ENCODE measurements at regions not wholly inside any gene's neighbourhood (a gene's known extent, or its start where the extent isn't known, plus 50 kb on each side); places are given as distances from the start of the nearest gene placed in this dataset.

DNA sequence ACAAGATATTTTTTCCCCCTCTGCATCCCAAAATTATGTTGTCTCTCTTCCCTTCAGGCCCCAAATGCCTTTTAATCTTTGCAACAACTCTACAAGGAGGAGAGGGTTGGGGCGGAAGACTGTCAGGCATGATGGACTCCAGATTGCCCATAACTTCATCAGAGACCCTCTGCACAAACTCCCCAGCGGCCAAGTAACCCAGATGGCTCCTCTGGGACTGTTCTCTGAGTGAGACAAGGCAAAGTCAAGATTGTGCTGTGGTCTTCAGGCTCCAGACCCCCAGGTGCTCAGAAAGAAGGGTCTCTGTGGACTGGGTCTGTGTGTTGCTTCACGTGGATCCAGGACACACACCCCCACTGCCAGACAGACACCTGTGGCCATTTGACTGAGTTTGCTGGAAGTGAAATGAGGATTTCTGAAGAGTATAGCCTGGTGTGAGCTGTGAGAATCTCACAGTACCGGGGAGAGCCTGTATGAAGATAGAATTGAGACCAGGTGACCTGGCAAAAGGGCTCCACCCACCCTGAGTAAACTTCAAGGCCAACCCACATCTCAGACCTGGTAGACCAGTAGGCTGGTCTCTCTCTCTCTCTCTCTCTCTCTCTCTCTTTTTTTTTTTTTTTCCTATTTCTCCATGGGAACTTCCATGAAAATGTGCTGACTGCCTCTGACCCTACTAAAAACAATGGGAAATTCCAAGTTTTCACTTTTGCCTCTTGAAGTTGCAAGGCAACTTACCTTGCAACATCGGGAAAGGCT, 354.1 kb downstream of the SOX9 start:
- Histone ChIP-seq H3K27me3 (replicated peaks; ENCODE audit: insufficient read depth, low read depth, low read length, poor library complexity) (no peaks in the 10 kb centered on the region), H3K36me3 (ENCODE audit: insufficient read depth, low read length, poor library complexity, severe bottlenecking) (no peaks in the 10 kb centered on the region), H3K27ac (ENCODE audit: low read depth, low read length, poor library complexity, severe bottlenecking) (no peak overlapping the region), H3K9me3 (ENCODE audit: low read depth, low read length, poor library complexity, severe bottlenecking) (no peaks in the 10 kb centered on the region), H3K4me1 (ENCODE audit: insufficient read depth, low read length, poor library complexity, severe bottlenecking) (no peaks in the 10 kb centered on the region), H3K4me3 (ENCODE audit: low read depth, low read length, poor library complexity, severe bottlenecking) (no peak overlapping the region)
- ChIA-PET CTCF (no interaction called here), POLR2A (ENCODE audit: low non-redundant PET) (no interaction called here)
- DNase-seq (ENCODE audit: low spot score), result no peak
- no peak for TF ChIP-seq EZH2 (IDR thresholded peaks at IDR 0.05; ENCODE audit: borderline replicate concordance, low read depth, low read length, poor library complexity, severe bottlenecking)
- TF ChIP-seq, protein P1, sequence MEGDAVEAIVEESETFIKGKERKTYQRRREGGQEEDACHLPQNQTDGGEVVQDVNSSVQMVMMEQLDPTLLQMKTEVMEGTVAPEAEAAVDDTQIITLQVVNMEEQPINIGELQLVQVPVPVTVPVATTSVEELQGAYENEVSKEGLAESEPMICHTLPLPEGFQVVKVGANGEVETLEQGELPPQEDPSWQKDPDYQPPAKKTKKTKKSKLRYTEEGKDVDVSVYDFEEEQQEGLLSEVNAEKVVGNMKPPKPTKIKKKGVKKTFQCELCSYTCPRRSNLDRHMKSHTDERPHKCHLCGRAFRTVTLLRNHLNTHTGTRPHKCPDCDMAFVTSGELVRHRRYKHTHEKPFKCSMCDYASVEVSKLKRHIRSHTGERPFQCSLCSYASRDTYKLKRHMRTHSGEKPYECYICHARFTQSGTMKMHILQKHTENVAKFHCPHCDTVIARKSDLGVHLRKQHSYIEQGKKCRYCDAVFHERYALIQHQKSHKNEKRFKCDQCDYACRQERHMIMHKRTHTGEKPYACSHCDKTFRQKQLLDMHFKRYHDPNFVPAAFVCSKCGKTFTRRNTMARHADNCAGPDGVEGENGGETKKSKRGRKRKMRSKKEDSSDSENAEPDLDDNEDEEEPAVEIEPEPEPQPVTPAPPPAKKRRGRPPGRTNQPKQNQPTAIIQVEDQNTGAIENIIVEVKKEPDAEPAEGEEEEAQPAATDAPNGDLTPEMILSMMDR (conservative IDR thresholded peaks at IDR 0.05; ENCODE audit: low read depth, low read length), result no peak
- intact Hi-C loops (cut with micrococcal nuclease; ENCODE audit: unreplicated experiment), result no loop called here
- no TSS peak for BruUV-seq (replicated peaks)

DNA sequence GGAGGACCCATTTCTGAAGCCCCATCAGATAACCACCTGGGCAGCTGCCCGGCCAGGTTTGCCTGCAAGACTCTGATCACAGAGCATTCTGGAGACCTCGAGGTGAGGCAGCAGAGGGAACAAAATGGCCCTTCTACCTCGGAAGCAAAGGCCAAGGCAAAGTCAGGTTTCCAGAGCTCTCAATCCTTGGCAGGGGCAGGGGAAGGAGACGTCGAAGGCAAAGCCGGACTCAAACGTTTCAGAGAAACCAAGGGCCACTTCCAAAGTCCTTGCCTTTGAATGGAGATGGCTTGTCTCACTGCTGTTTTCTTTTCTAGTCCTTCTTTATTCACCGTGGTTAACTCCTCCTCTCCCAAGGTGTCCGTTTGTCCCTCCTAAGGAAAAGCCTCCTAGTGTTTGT, 355.3 kb downstream of the SOX9 start:
- CTCF ChIA-PET, result no interaction called here
- Histone ChIP-seq H3K27me3 (replicated peaks; ENCODE audit: insufficient read depth, low read depth, low read length, poor library complexity) (no peaks in the 10 kb centered on the region), H3K4me3 (ENCODE audit: low read depth, low read length, poor library complexity, severe bottlenecking) (no peak overlapping the region), H3K4me1 (ENCODE audit: insufficient read depth, low read length, poor library complexity, severe bottlenecking) (no peaks in the 10 kb centered on the region), H3K9me3 (ENCODE audit: low read depth, low read length, poor library complexity, severe bottlenecking) (no peaks in the 10 kb centered on the region), H3K27ac (ENCODE audit: low read depth, low read length, poor library complexity, severe bottlenecking) (no peak overlapping the region), H3K36me3 (ENCODE audit: insufficient read depth, low read length, poor library complexity, severe bottlenecking) (no peaks in the 10 kb centered on the region)
- no peak for TF ChIP-seq EZH2 (IDR thresholded peaks at IDR 0.05; ENCODE audit: borderline replicate concordance, low read depth, low read length, poor library complexity, severe bottlenecking)
- TF ChIP-seq, protein P1 (conservative IDR thresholded peaks at IDR 0.05; ENCODE audit: low read depth, low read length), result no peak
- POLR2A ChIA-PET (ENCODE audit: low non-redundant PET), result no interaction called here
- intact Hi-C loops (cut with micrococcal nuclease; ENCODE audit: unreplicated experiment), result no loop called here
- BruUV-seq (replicated peaks), result no TSS peak
- DNase-seq (ENCODE audit: low spot score), result no peak

DNA sequence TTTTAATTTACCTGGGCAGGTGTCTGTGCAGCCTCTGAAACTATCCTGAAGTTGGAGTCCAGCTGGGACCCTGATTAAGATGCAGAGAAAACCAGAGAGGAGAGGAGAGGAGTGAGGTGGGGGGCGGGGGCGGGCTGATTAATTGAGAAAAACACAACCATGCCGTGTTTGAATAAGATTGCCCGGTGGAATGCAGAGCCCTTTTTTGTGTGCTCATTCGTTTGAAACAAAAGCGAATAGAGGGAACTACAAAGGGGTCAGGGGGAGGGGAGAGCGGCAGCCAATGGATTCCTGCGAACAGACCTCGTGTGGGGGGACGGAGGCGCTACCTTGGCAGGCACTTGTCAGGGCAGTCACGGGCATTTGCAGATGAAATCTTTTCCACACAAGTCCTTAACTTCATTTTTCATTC, 355.8 kb downstream of the SOX9 start:
- DNase-seq (ENCODE audit: low spot score), result no peak
- Histone ChIP-seq H3K27ac (ENCODE audit: low read depth, low read length, poor library complexity, severe bottlenecking) (no peak overlapping the region), H3K4me3 (ENCODE audit: low read depth, low read length, poor library complexity, severe bottlenecking) (no peak overlapping the region), H3K4me1 (ENCODE audit: insufficient read depth, low read length, poor library complexity, severe bottlenecking) (no peaks in the 10 kb centered on the region), H3K9me3 (ENCODE audit: low read depth, low read length, poor library complexity, severe bottlenecking) (no peaks in the 10 kb centered on the region), H3K27me3 (replicated peaks; ENCODE audit: insufficient read depth, low read depth, low read length, poor library complexity) (no peaks in the 10 kb centered on the region), H3K36me3 (ENCODE audit: insufficient read depth, low read length, poor library complexity, severe bottlenecking) (no peaks in the 10 kb centered on the region)
- no TSS peak for BruUV-seq (replicated peaks)
- intact Hi-C loops (cut with micrococcal nuclease; ENCODE audit: unreplicated experiment), result no loop called here
- ChIA-PET CTCF (no interaction called here), POLR2A (ENCODE audit: low non-redundant PET) (no interaction called here)
- TF ChIP-seq, protein P1 (conservative IDR thresholded peaks at IDR 0.05; ENCODE audit: low read depth, low read length), result no peak
- no peak for TF ChIP-seq EZH2 (IDR thresholded peaks at IDR 0.05; ENCODE audit: borderline replicate concordance, low read depth, low read length, poor library complexity, severe bottlenecking)

All from A673 (cell line).